ENCODE measurements at regions not wholly inside any gene's neighbourhood (a gene's known extent, or its start where the extent isn't known, plus 50 kb on each side); places are given as distances from the start of the nearest gene placed in this dataset.

GRCh38 chr13:78401873-78402707, 201.3 kb downstream of the POU4F1 start:
- TF ChIP-seq, protein P1, sequence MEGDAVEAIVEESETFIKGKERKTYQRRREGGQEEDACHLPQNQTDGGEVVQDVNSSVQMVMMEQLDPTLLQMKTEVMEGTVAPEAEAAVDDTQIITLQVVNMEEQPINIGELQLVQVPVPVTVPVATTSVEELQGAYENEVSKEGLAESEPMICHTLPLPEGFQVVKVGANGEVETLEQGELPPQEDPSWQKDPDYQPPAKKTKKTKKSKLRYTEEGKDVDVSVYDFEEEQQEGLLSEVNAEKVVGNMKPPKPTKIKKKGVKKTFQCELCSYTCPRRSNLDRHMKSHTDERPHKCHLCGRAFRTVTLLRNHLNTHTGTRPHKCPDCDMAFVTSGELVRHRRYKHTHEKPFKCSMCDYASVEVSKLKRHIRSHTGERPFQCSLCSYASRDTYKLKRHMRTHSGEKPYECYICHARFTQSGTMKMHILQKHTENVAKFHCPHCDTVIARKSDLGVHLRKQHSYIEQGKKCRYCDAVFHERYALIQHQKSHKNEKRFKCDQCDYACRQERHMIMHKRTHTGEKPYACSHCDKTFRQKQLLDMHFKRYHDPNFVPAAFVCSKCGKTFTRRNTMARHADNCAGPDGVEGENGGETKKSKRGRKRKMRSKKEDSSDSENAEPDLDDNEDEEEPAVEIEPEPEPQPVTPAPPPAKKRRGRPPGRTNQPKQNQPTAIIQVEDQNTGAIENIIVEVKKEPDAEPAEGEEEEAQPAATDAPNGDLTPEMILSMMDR (IDR thresholded peaks at IDR 0.05) = no peak
- H3K4me1 Mint-ChIP-seq (ENCODE audit: low read depth) = no peaks in the 10 kb centered on the region
- no peak overlapping the region for H3K4me3 Mint-ChIP-seq (ENCODE audit: unreplicated experiment)
- H3K27me3 Mint-ChIP-seq (ENCODE audit: low read depth) = peaks cover 4% of the 10 kb centered on the region
- H3K36me3 Mint-ChIP-seq (ENCODE audit: low read depth) = no peaks in the 10 kb centered on the region
- H3K9me3 Mint-ChIP-seq (ENCODE audit: low read depth) = no peaks in the 10 kb centered on the region
- DNase-seq (ENCODE audit: low spot score) = no peak
- H3K27ac Mint-ChIP-seq (ENCODE audit: unreplicated experiment) = no peak overlapping the region

- Mint-ChIP-seq H3K27me3 (ENCODE audit: low read depth) (peaks cover 4% of the 10 kb centered on the region), H3K9me3 (ENCODE audit: low read depth) (no peaks in the 10 kb centered on the region), H3K27ac (ENCODE audit: unreplicated experiment) (no peak overlapping the region), H3K4me3 (ENCODE audit: unreplicated experiment) (no peak overlapping the region), H3K36me3 (ENCODE audit: low read depth) (no peaks in the 10 kb centered on the region), H3K4me1 (ENCODE audit: low read depth) (no peaks in the 10 kb centered on the region)
- no peak for DNase-seq (ENCODE audit: low spot score)
- TF ChIP-seq, protein P1 (IDR thresholded peaks at IDR 0.05) = no peak
Observed at GRCh38 chr13:78398743-78399410, 204.5 kb downstream of the POU4F1 start.

- TF ChIP-seq, protein P1 (IDR thresholded peaks at IDR 0.05) = no peak
- no peak for DNase-seq (ENCODE audit: low spot score)
- H3K27ac Mint-ChIP-seq (ENCODE audit: unreplicated experiment) = no peak overlapping the region
- no peaks in the 10 kb centered on the region for H3K27me3 Mint-ChIP-seq (ENCODE audit: low read depth)
- H3K9me3 Mint-ChIP-seq (ENCODE audit: low read depth) = no peaks in the 10 kb centered on the region
- H3K4me1 Mint-ChIP-seq (ENCODE audit: low read depth) = no peaks in the 10 kb centered on the region
- no peak overlapping the region for H3K4me3 Mint-ChIP-seq (ENCODE audit: unreplicated experiment)
- no peaks in the 10 kb centered on the region for H3K36me3 Mint-ChIP-seq (ENCODE audit: low read depth)
Observed at GRCh38 chr13:78393286-78394142, 209.8 kb downstream of the POU4F1 start.

- Mint-ChIP-seq H3K4me1 (ENCODE audit: low read depth) (no peaks in the 10 kb centered on the region), H3K4me3 (ENCODE audit: unreplicated experiment) (no peak overlapping the region), H3K27ac (ENCODE audit: unreplicated experiment) (no peak overlapping the region), H3K9me3 (ENCODE audit: low read depth) (no peaks in the 10 kb centered on the region), H3K36me3 (ENCODE audit: low read depth) (no peaks in the 10 kb centered on the region), H3K27me3 (ENCODE audit: low read depth) (no peaks in the 10 kb centered on the region)
- DNase-seq (ENCODE audit: low spot score) = no peak
- TF ChIP-seq, protein P1 (IDR thresholded peaks at IDR 0.05) = no peak
Observed at GRCh38 chr13:78383899-78384298, 219.5 kb downstream of the POU4F1 start.

DNA sequence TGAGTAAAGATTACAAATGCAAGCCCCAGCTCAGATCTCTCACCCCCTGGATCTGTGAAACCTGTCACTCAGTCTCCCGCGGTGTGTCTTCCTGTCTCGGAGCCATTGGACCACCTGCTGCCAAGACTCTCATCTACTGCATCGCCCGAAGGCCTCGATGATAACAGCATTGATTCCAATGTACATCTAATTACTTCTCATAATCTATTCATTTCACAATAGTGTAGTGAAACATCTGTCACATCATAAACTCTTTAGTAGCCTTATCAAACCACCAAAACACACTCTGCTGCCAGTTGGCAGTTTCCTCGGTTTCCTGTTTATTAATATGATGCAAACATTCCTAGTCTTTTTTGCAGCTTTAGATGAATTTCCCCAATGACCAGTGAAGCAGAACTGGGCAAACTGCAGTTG, 220.3 kb downstream of the POU4F1 start:
- Mint-ChIP-seq H3K27me3 (ENCODE audit: low read depth) (no peaks in the 10 kb centered on the region), H3K36me3 (ENCODE audit: low read depth) (no peaks in the 10 kb centered on the region), H3K27ac (ENCODE audit: unreplicated experiment) (no peak overlapping the region), H3K4me3 (ENCODE audit: unreplicated experiment) (no peak overlapping the region), H3K9me3 (ENCODE audit: low read depth) (no peaks in the 10 kb centered on the region), H3K4me1 (ENCODE audit: low read depth) (no peaks in the 10 kb centered on the region)
- TF ChIP-seq, protein P1 (IDR thresholded peaks at IDR 0.05) = no peak
- DNase-seq (ENCODE audit: low spot score) = no peak

Data from chondrocyte (in vitro differentiated cells).